HepG2 (cell line): ENCODE measurements at regions not wholly inside any gene's neighbourhood (a gene's known extent, or its start where the extent isn't known, plus 50 kb on each side); places are given as distances from the start of the nearest gene placed in this dataset.
A peak's percentile ranks its signal among the peaks of the same experiment; 100 is the strongest.

Experiments
- ATAC-seq: fragments of 200-7000 bp; cut with Tn5 transposase; 3 replicates; pipeline ENCODE4 v1.9.1; 2020; ENCODE audit warnings: mild to moderate bottlenecking, moderate library complexity
- BruUV-seq: library from RNA; stranded (reverse); fragments of 400-500 nt; replicated peaks from 2 replicates; lab custom pipeline; 2021; lab: Mats Ljungman, UMichigan
- CTCF ChIA-PET: fragments of 300-600 bp; formaldehyde crosslinking; extraction: SDS; loops from one replicate; lab custom pipeline; 2021; ENCODE audit warnings: low total read pairs, inconsistent platforms, low intra/inter-chr PET ratio; lab: Yijun Ruan, JAX
- POLR2A ChIA-PET: fragments of 350-600 bp; sonication (Branson Sonifier 250); formaldehyde crosslinking; loops from one replicate; lab custom pipeline; 2020; ENCODE audit warnings: antibody characterized with exemption, inconsistent platforms; lab: Yijun Ruan, JAX
- DNase-seq: peaks from one replicate; pipeline ENCODE4 v3.0.0-alpha.2; 2015; ENCODE audit warnings: low spot score
- FAIRE-seq: peaks from 3 replicates; lab custom pipeline; 2011; peaks lifted over from hg19 to GRCh38; lab: Jason Lieb, UNC
- H2AFZ ChIP-seq: one replicate; pipeline ENCODE4 v1.6.1; 2011; ENCODE audit warnings: low read length, inconsistent platforms
- H3K27ac ChIP-seq: fragments of 300-600 bp; 3 replicates; pipeline ENCODE4 v1.8.0; 2011; ENCODE audit warnings: mixed run types, mild to moderate bottlenecking, mixed read lengths, low read length, inconsistent platforms; ENCODE audit not compliant: insufficient read depth; ENCODE audit errors: extremely low read length
- H3K27me3 ChIP-seq, 2 experiments: fragments of 200-600 bp in 1 of 2; 2 replicates in 1 of 2; 3 replicates in 1 of 2; pipeline versions ENCODE4 v1.6.0 to v1.8.0; 2011; ENCODE audit warnings: low read length in 2 of 2, mild to moderate bottlenecking in 2 of 2, moderate library complexity in 2 of 2, inconsistent platforms in 1 of 2; ENCODE audit not compliant: insufficient read depth in 2 of 2, control insufficient read depth in 1 of 2
- H3K36me3 ChIP-seq, 2 experiments: fragments of 200-600 bp in 1 of 2; replicated peaks in 1 of 2; 2 replicates in 1 of 2; 3 replicates in 1 of 2; pipeline versions ENCODE4 v1.5.1 to v1.8.0; 2011; ENCODE audit warnings: low read length in 2 of 2, inconsistent platforms in 1 of 2; ENCODE audit not compliant: insufficient read depth in 2 of 2, control insufficient read depth in 1 of 2
- H3K4me1 ChIP-seq: 2 replicates; pipeline ENCODE4 v1.5.1; 2012; ENCODE audit warnings: low read length, inconsistent platforms; ENCODE audit not compliant: insufficient read depth
- H3K4me2 ChIP-seq: 2 replicates; pipeline ENCODE4 v1.6.0; 2011; ENCODE audit warnings: low read depth, low read length, inconsistent platforms
- H3K4me3 ChIP-seq, 3 experiments: fragments of 200-600 bp in 1 of 3; sonication (generic), shearing (Covaris generic) in 1 of 3; replicated peaks in 1 of 3; 2 replicates each; pipeline ENCODE4 v1.5.1; 2011 to 2016; ENCODE audit warnings: low read length in 3 of 3, inconsistent platforms in 2 of 3, low read depth in 2 of 3, mild to moderate bottlenecking in 2 of 3, control low read depth in 1 of 3, mixed read lengths in 1 of 3; ENCODE audit not compliant: insufficient read depth in 1 of 3
- H3K79me2 ChIP-seq: one replicate; pipeline ENCODE4 v1.6.1; 2011; ENCODE audit warnings: low read length, inconsistent platforms; ENCODE audit not compliant: insufficient read depth
- H3K9ac ChIP-seq: 2 replicates; pipeline ENCODE4 v1.6.0; 2011; ENCODE audit warnings: mild to moderate bottlenecking, low read depth, low read length, inconsistent platforms; ENCODE audit not compliant: insufficient read depth
- H3K9me3 ChIP-seq: 2 replicates; pipeline ENCODE4 v1.5.1; 2012; ENCODE audit warnings: mild to moderate bottlenecking, low read length
- H4K20me1 ChIP-seq: 2 replicates; pipeline ENCODE4 v1.6.0; 2011; ENCODE audit warnings: inconsistent platforms, mild to moderate bottlenecking, low read length, moderate library complexity; ENCODE audit not compliant: insufficient read depth
- HIC2 ChIP-seq: sonication (generic); formaldehyde crosslinking; IDR thresholded peaks from 2 replicates; pipeline ENCODE4 v1.9.0; 2022; ENCODE audit warnings: low read depth, missing genetic modification reagents
- MTA1 ChIP-seq: sonication (generic); formaldehyde crosslinking; IDR thresholded peaks from 2 replicates; pipeline ENCODE4 v1.4.0; 2020; ENCODE audit warnings: missing genetic modification reagents, mild to moderate bottlenecking, borderline replicate concordance
- MYPOP ChIP-seq: sonication (generic); formaldehyde crosslinking; IDR thresholded peaks from 2 replicates; pipeline ENCODE4 v1.8.1; 2023; ENCODE audit warnings: mild to moderate bottlenecking, moderate library complexity, missing genetic modification reagents
- RBAK ChIP-seq: sonication (generic); formaldehyde crosslinking; IDR thresholded peaks from 2 replicates; pipeline ENCODE4 v1.5.1; 2020; ENCODE audit warnings: mild to moderate bottlenecking, missing genetic modification reagents
- REPIN1 ChIP-seq: sonication (generic); formaldehyde crosslinking; IDR thresholded peaks from 2 replicates; pipeline ENCODE4 v1.8.0; 2022; ENCODE audit warnings: missing genetic modification reagents, low read depth, mild to moderate bottlenecking, borderline replicate concordance
- SOX13 ChIP-seq, 3 experiments: fragments of 450-650 bp in 1 of 3; sonication (generic) in 1 of 3; formaldehyde crosslinking in 1 of 3; IDR thresholded peaks in 2 of 3; conservative IDR thresholded peaks in 1 of 3; 2 replicates each; pipeline versions ENCODE4 v1.5.0 to v1.6.1; 2016 to 2020; ENCODE audit warnings: antibody characterized with exemption in 1 of 3, mild to moderate bottlenecking in 1 of 3, missing compliant biosample characterization in 1 of 3, missing genetic modification reagents in 1 of 3, moderate library complexity in 1 of 3
- THAP8 ChIP-seq: sonication (generic); formaldehyde crosslinking; IDR thresholded peaks from 2 replicates; pipeline ENCODE4 v1.5.1; 2020; ENCODE audit warnings: missing genetic modification reagents, mild to moderate bottlenecking, borderline replicate concordance
- ZNF33B ChIP-seq: sonication (generic); formaldehyde crosslinking; IDR thresholded peaks from 2 replicates; pipeline ENCODE4 v1.5.1; 2020; ENCODE audit warnings: mild to moderate bottlenecking, missing genetic modification reagents
- ZNF652 ChIP-seq: IDR thresholded peaks from 2 replicates; pipeline ENCODE4 v1.6.1; 2016; ENCODE audit warnings: low read depth, borderline replicate concordance
- ZNF770 ChIP-seq: sonication (generic); formaldehyde crosslinking; IDR thresholded peaks from 2 replicates; pipeline ENCODE4 v1.5.0; 2020; ENCODE audit warnings: mild to moderate bottlenecking, missing genetic modification reagents
- WGBS: methylation state at CpG from one replicate; pipeline ENCODE4 v1.1.6; 2017; ENCODE audit warnings: low lambda C conversion rate; 5-methylcytosine and 5-hydroxymethylcytosine counted together
- in situ Hi-C: cut with HindIII; loops from 2 replicates; pipeline ENCODE4 v1.10.0; 2017; ENCODE audit warnings: low pct_unique_long_range_greater_than_20kb; ENCODE audit not compliant: extremely low pct_ligation_motif_present
- intact Hi-C: fragments of 100-400 bp; cut with micrococcal nuclease; formaldehyde crosslinking; loops from one replicate; pipeline ENCODE4 v1.10.0; 2022; ENCODE audit not compliant: unreplicated experiment

GRCh38 chr20:51121901-51122412 is 99.0 kb upstream of the KCNG1 start:
- ATAC-seq: no peak
- intact Hi-C loops: no loop called here
- no peak for DNase-seq

More at GRCh38 chr20:51121901-51122412, 99.0 kb upstream of the KCNG1 start:
- Histone ChIP-seq H2AFZ (no peak overlapping the region), H3K9ac (no peak overlapping the region), H3K4me1 (no peaks in the 10 kb centered on the region), H3K4me3 (no peak overlapping the region), H3K9me3 (no peaks in the 10 kb centered on the region), H3K36me3 (no peaks in the 10 kb centered on the region), H3K79me2 (no peaks in the 10 kb centered on the region), H3K27ac (no peak overlapping the region), H3K27me3 (peaks cover 6 to 42% of the 10 kb centered on the region in 2 experiments), H3K4me2 (no peak overlapping the region), H4K20me1 (no peaks in the 10 kb centered on the region)
- BruUV-seq: no TSS peak
- POLR2A ChIA-PET: no interaction called here
- no peak for FAIRE-seq
- CTCF ChIA-PET: no interaction called here
- WGBS: 4% methylated on average over 3 of the region's 3 CpGs
- TF ChIP-seq SOX13 (IDR thresholded peaks at IDR 0.05) (no peak), SOX13 (CRISPR knock-in tag; conservative IDR thresholded peaks at IDR 0.05 in 1 of 2, IDR thresholded peaks at IDR 0.05 in 1 of 2) (no peak), MYPOP (no peak), MTA1 (no peak), REPIN1 (CRISPR knock-in tag) (no peak), HIC2 (CRISPR knock-in tag) (no peak), ZNF652 (CRISPR knock-in tag) (peak; percentile 83), RBAK (CRISPR knock-in tag) (no peak), ZNF33B (CRISPR knock-in tag) (no peak), ZNF770 (CRISPR knock-in tag) (peak; percentile 28; the same call in 1 of the 2 replicates), THAP8 (CRISPR knock-in tag) (no peak)
- in situ Hi-C loops: no loop called here
